ENCODE measurements at regions not wholly inside any gene's neighbourhood (a gene's known extent, or its start where the extent isn't known, plus 50 kb on each side); places are given as distances from the start of the nearest gene placed in this dataset.
"Not testable (repeated sequence)": the region's sequence is repeated elsewhere in the genome, so short reads cannot be mapped to it uniquely, and the experiment has no call there.

DNA sequence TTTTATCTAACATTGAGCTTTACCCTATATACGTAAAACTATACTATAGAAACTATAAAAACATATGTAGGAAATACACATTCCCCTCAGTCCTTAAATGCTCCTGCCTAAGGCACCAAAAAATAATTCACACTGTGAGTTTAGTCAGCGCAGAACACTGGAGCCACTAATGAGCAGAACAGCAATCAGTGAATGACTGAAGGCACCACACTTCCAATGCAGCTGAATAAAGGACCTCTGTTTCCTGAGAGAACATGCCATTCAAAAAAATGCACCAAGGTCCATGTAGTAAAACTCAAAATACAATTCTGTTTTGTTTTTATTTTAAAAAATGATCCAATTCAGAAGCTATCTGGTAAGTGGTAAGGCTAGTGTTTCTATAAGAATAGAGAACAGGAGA lies 1280.6 kb upstream of the NRXN1 start:
- no peak overlapping the region for H3K4me3 Mint-ChIP-seq
- H3K4me1 Mint-ChIP-seq: no peaks in the 10 kb centered on the region
- no peaks in the 10 kb centered on the region for H3K27me3 Mint-ChIP-seq
- H3K9me3 Mint-ChIP-seq: peaks cover 0 to 5% of the 10 kb centered on the region in 2 donors
- no peak overlapping the region for H3K27ac Mint-ChIP-seq
- DNase-seq (no peak), ATAC-seq (no peak)

GRCh38 chr2:52311862-52312261 lies 1279.9 kb upstream of the NRXN1 start:
- ATAC-seq: no peak
- Mint-ChIP-seq H3K4me3 (no peak overlapping the region), H3K4me1 (no peaks in the 10 kb centered on the region), H3K27ac (no peak overlapping the region), H3K9me3 (no peaks in the 10 kb centered on the region), H3K27me3 (no peaks in the 10 kb centered on the region)
- no peak for DNase-seq

DNA sequence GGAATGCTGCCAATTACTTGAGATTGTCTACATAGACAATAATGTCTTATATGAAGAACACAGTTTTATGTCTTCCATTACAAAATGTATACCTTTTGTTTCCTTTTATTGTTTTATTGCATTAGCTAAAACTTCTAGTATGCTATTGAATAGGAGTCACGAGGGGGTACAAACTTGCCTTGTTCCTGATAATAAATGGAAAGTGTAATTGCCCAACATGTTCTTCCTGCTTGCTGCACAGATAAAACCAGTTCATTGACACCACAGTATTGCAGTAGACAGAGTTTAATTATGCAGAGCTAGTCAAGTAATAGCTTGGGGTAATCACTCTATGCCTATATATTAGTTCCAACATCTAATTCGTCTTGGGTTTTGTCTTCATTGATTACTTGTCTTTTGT lies 1276.2 kb upstream of the NRXN1 start:
- no peak overlapping the region for H3K4me3 Mint-ChIP-seq

DNA sequence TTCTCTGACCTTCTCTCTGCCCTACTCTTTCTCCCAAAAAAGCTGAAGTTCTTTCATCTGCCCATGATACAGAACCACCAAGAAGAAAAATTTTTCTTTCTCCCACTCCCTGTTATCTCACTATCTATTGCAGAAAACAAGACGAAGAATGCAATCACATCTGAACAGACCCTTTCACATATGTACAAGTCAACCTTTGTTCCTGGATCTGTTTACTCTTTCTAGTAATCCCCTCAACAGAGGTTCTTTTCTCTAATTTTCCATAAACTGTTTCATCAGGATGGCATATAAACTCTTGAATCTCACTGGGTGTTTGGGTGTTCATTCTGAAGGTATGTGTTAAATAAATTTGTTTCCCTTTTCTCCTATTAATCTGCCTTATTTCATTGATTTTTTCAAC lies 1262.7 kb upstream of the NRXN1 start:
- no peak for DNase-seq
- peaks cover 7 to 16% of the 10 kb centered on the region in 2 donors for H3K9me3 Mint-ChIP-seq
- ATAC-seq: no peak
- no peak overlapping the region for H3K4me3 Mint-ChIP-seq
- no peaks in the 10 kb centered on the region for H3K27me3 Mint-ChIP-seq
- no peaks in the 10 kb centered on the region for H3K4me1 Mint-ChIP-seq
- no peak overlapping the region for H3K27ac Mint-ChIP-seq

More for the DNA sequence above, 1276.2 kb upstream of the NRXN1 start:
- H3K27ac Mint-ChIP-seq: no peak overlapping the region
- H3K4me1 Mint-ChIP-seq: no peaks in the 10 kb centered on the region
- ATAC-seq (no peak), DNase-seq (no peak)
- no peaks in the 10 kb centered on the region for H3K27me3 Mint-ChIP-seq
- H3K9me3 Mint-ChIP-seq: peaks cover 0 to 18% of the 10 kb centered on the region in 2 donors

- no peak for ATAC-seq
- H3K9me3 Mint-ChIP-seq: peaks cover 0 to 10% of the 10 kb centered on the region in 2 donors
- H3K4me3 Mint-ChIP-seq: no peak overlapping the region
- H3K27me3 Mint-ChIP-seq: no peaks in the 10 kb centered on the region
- DNase-seq: no peak
- no peaks in the 10 kb centered on the region for H3K4me1 Mint-ChIP-seq
- H3K27ac Mint-ChIP-seq: no peak overlapping the region
Measured at GRCh38 chr2:52292801-52293200, 1260.9 kb upstream of the NRXN1 start.

DNA sequence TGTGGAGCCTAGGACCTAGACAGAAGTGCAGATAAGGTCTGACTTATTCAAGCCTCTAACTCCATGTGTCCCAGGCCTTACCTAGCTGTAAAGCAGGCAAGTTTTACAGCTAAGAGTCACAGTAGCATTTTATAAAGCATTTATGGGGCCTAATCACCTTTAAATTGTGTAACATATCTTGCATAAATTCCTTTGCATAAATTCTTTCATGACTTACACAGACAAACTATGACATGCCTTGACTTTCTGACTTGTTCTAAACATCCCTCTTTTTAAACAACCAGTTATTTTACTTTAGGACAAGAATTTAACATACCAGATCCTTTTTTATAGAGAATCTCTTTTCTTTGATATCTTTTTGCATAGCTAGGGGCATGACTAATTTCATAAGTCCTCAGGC lies 1257.8 kb upstream of the NRXN1 start:
- no peaks in the 10 kb centered on the region for H3K27me3 Mint-ChIP-seq
- H3K9me3 Mint-ChIP-seq: peaks cover 0 to 6% of the 10 kb centered on the region in 2 donors
- H3K27ac Mint-ChIP-seq: no peak overlapping the region
- H3K4me1 Mint-ChIP-seq: no peaks in the 10 kb centered on the region
- ATAC-seq (no peak), DNase-seq (no peak)
- H3K4me3 Mint-ChIP-seq: no peak overlapping the region

GRCh38 chr2:52288596-52288995 lies 1256.7 kb upstream of the NRXN1 start:
- no peak for ATAC-seq
- DNase-seq: no peak
- Mint-ChIP-seq H3K27me3 (no peaks in the 10 kb centered on the region), H3K4me3 (no peak overlapping the region), H3K4me1 (no peaks in the 10 kb centered on the region), H3K27ac (no peak overlapping the region), H3K9me3 (peaks cover 0 to 2% of the 10 kb centered on the region in 2 donors)

DNA sequence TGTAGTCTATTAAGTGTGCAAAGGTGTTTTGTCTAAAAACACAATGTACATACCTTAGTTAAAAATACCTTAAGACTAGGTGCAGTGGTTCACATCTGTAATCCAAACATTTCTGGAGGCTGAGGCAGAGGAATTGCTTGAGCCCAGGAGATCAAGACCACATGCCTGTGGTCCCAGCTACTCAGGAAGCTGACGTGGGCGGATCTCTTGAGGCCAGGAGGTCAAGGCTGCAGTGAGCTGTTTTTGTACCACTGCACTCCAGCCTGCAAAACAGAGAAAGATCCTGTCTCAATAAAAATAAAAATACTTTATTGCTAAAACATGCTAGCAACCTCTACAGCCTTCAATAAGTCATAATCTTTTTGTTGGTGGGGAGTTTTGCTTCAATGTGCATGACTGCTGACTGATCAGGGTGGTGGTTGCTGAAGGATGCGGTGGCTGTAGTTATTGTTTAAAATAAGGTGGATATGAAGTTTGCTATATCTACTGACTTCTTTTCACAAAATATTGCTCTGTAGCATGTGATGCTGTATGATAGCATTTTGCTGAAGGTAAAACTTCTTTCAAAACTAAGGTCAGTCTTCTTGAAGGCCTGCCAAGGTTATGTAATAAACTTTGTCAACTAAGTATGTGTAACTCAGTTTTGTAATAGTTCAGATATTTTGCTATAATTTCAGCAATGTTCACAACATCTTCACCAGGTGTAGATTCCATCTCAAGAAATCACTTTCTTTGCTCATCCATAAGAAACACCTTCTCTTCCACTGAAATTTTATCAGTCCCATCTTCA lies 1238.0 kb upstream of the NRXN1 start:
- H3K9me3 Mint-ChIP-seq: peaks cover 17 to 25% of the 10 kb centered on the region in 2 donors
- DNase-seq (no peak), ATAC-seq (no peak)
- H3K27ac Mint-ChIP-seq: no peak overlapping the region
- H3K4me1 Mint-ChIP-seq: no peaks in the 10 kb centered on the region
- H3K27me3 Mint-ChIP-seq: no peaks in the 10 kb centered on the region
- H3K4me3 Mint-ChIP-seq: no peak overlapping the region

DNA sequence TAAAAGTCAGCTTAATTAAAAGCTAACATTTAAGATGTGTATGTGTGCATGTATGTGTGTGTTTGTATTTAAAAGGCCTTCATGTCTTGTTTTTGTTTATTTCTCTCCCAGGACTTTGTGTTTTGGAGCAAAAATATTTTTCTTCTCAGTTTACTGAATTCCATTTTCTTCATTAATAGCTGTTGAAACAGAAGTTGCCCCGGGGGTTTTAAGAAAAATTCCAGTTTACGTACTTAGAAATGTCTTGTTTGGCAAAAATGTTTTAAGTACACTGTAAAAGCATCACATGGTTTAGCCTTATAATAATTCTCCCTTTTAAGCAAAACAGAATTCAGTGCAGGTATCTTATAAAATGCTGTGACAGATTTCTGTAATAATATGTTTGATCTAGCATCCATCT lies 1233.0 kb upstream of the NRXN1 start:
- Mint-ChIP-seq H3K9me3 (peaks cover 5 to 17% of the 10 kb centered on the region in 2 donors), H3K27ac (no peak overlapping the region), H3K4me1 (no peaks in the 10 kb centered on the region), H3K4me3 (no peak overlapping the region), H3K27me3 (no peaks in the 10 kb centered on the region)
- no peak for DNase-seq
- no peak for ATAC-seq

DNA sequence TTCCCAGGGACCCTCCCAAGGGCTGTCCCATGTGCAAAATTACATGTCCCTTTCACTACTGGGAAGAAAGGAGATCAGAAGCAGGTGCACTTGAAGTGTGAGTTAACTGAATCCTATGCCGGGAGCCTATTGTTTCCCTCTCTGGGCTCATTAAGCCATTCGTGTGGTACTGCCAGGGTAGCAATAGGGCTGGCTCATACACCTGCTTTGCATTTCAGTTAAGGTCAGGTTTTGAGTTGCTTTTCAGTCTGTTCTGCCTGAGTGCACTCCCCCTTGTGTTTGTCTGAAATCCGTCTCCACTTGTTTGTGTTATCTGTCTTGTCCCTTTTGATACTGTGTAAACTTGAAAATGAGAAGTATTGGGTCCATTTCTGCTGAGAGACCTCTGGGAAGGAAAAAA lies 1232.6 kb upstream of the NRXN1 start:
- ATAC-seq (no peak), DNase-seq (no peak)
- H3K9me3 Mint-ChIP-seq: peaks cover 5 to 17% of the 10 kb centered on the region in 2 donors
- no peak overlapping the region for H3K4me3 Mint-ChIP-seq
- no peaks in the 10 kb centered on the region for H3K4me1 Mint-ChIP-seq
- no peaks in the 10 kb centered on the region for H3K27me3 Mint-ChIP-seq
- no peak overlapping the region for H3K27ac Mint-ChIP-seq

GRCh38 chr2:52260904-52261303 lies 1229.0 kb upstream of the NRXN1 start:
- Mint-ChIP-seq H3K27me3 (no peaks in the 10 kb centered on the region), H3K9me3 (peaks cover 9 to 10% of the 10 kb centered on the region in 2 donors), H3K4me3 (no peak overlapping the region), H3K27ac (no peak overlapping the region), H3K4me1 (no peaks in the 10 kb centered on the region)
- DNase-seq: no peak
- no peak for ATAC-seq

DNA sequence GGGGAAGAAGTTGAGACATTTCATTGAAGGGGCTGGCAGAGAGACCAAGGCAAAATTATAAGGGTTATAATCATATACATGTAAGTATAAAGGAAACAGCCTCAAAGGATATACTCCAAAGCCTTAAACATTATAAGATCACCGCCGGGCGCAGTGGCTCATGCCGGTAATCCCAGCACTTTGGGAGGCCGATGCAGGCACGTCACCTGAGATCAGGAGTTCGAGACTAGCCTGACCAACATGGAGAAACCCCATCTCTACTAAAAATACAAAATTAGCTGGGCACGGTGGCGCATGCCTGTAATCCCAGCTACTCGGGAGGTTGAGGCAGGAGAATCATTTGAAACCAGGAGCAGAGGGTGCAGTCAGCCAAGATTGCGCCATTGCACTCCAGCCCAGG lies 1227.0 kb upstream of the NRXN1 start:
- H3K4me1 Mint-ChIP-seq, H3K4me3 Mint-ChIP-seq, H3K27me3 Mint-ChIP-seq, ATAC-seq, DNase-seq, H3K27ac Mint-ChIP-seq: not testable (repeated sequence)
- H3K9me3 Mint-ChIP-seq: peaks cover 10 to 15% of the 10 kb centered on the region in 2 donors

GRCh38 chr2:52258038-52258437 lies 1226.1 kb upstream of the NRXN1 start:
- Mint-ChIP-seq H3K4me3 (no peak overlapping the region), H3K27ac (no peak overlapping the region), H3K4me1 (no peaks in the 10 kb centered on the region), H3K9me3 (peaks cover 6 to 11% of the 10 kb centered on the region in 2 donors), H3K27me3 (no peaks in the 10 kb centered on the region)
- ATAC-seq (no peak), DNase-seq (no peak)

GRCh38 chr2:52253416-52253980 lies 1221.6 kb upstream of the NRXN1 start:
- no peak for ATAC-seq
- H3K9me3 Mint-ChIP-seq: peaks cover 6 to 9% of the 10 kb centered on the region in 2 donors
- H3K27ac Mint-ChIP-seq: no peak overlapping the region
- H3K27me3 Mint-ChIP-seq: no peaks in the 10 kb centered on the region
- H3K4me1 Mint-ChIP-seq: no peaks in the 10 kb centered on the region
- no peak overlapping the region for H3K4me3 Mint-ChIP-seq
- no peak for DNase-seq

DNA sequence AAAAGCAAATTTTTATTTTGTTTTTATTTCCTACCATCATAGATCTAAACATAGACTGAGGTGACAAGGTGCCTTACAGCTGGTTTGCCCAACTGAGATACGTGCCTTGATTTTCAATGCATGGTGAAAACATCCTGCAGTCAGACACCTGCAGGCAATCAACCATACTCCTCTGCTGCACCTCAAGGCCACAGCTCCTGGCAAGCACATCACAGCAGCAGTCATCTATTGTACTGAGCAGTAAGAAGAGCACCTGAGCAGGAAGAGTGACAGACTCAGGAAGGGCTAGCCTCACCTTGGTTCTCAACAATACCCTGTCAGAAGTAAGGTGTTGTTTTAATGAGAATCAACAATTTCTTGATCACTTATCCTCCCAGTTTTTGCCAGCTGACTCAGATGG lies 1206.8 kb upstream of the NRXN1 start:
- H3K4me1 Mint-ChIP-seq: no peaks in the 10 kb centered on the region
- ATAC-seq (no peak), DNase-seq (no peak)
- H3K4me3 Mint-ChIP-seq: no peak overlapping the region
- H3K27ac Mint-ChIP-seq: no peak overlapping the region
- peaks cover 0 to 15% of the 10 kb centered on the region in 2 donors for H3K9me3 Mint-ChIP-seq
- H3K27me3 Mint-ChIP-seq: no peaks in the 10 kb centered on the region

GRCh38 chr2:52222128-52222527 lies 1190.2 kb upstream of the NRXN1 start:
- Mint-ChIP-seq H3K4me1 (no peaks in the 10 kb centered on the region), H3K27ac (no peak overlapping the region), H3K27me3 (no peaks in the 10 kb centered on the region), H3K4me3 (no peak overlapping the region), H3K9me3 (peaks cover 7% of the 10 kb centered on the region in 2 donors)
- no peak for ATAC-seq
- DNase-seq: no peak

Measured in stimulated activated naive CD8-positive, alpha-beta T cell treated with anti-CD3 and anti-CD28 coated beads, Interleukin-15, amount 100 ng/mL, for 72 hours (primary cell).